ENCODE measurements at regions not wholly inside any gene's neighbourhood (a gene's known extent, or its start where the extent isn't known, plus 50 kb on each side); places are given as distances from the start of the nearest gene placed in this dataset.

- H3K27ac ChIP-seq, result no peak overlapping the region
- ChIA-PET POLR2A (ENCODE audit: low non-redundant PET) (no interaction called here), CTCF (no interaction called here)
- DNase-seq (ENCODE audit: low spot score), result no peak
- no peak for TF ChIP-seq CTCF (conservative IDR thresholded peaks at IDR 0.05; ENCODE audit: low read depth)
Measured at GRCh38 chr6:144678844-144679243, 393.7 kb downstream of the UTRN start.

GRCh38 chr6:144681334-144681733 lies 396.2 kb downstream of the UTRN start:
- CTCF ChIA-PET, result no interaction called here
- TF ChIP-seq CTCF (conservative IDR thresholded peaks at IDR 0.05; ENCODE audit: low read depth), result no peak
- POLR2A ChIA-PET (ENCODE audit: low non-redundant PET), result no interaction called here
- no peak for DNase-seq (ENCODE audit: low spot score)
- H3K27ac ChIP-seq, result no peak overlapping the region

- POLR2A ChIA-PET (ENCODE audit: low non-redundant PET), result no interaction called here
- CTCF ChIA-PET, result interaction anchor here (0.6 kb wide), 1 partner anchor 74 kb away, joined by 3 read pairs; no protein-coding TSS in a partner anchor
Measured at GRCh38 chr6:144683216-144684070, 398.3 kb downstream of the UTRN start.

GRCh38 chr6:144688713-144689112 lies 403.6 kb downstream of the UTRN start:
- no peak overlapping the region for H3K27ac ChIP-seq
- POLR2A ChIA-PET (ENCODE audit: low non-redundant PET), result no interaction called here

More at GRCh38 chr6:144683216-144684070, 398.3 kb downstream of the UTRN start:
- no peak for TF ChIP-seq CTCF (conservative IDR thresholded peaks at IDR 0.05; ENCODE audit: low read depth)
- DNase-seq (ENCODE audit: low spot score), result no peak
- no peak overlapping the region for H3K27ac ChIP-seq

GRCh38 chr6:144689503-144690040 lies 404.4 kb downstream of the UTRN start:
- CTCF ChIA-PET, result interaction anchor here (0.6 kb wide), 2 partner anchors 107 to 507 kb away, joined by 4 read pairs; no protein-coding TSS in a partner anchor
- TF ChIP-seq CTCF (conservative IDR thresholded peaks at IDR 0.05; ENCODE audit: low read depth), result no peak
- no peak for DNase-seq (ENCODE audit: low spot score)
- POLR2A ChIA-PET (ENCODE audit: low non-redundant PET), result no interaction called here
- H3K27ac ChIP-seq, result no peak overlapping the region

More at GRCh38 chr6:144688713-144689112, 403.6 kb downstream of the UTRN start:
- no peak for TF ChIP-seq CTCF (conservative IDR thresholded peaks at IDR 0.05; ENCODE audit: low read depth)
- CTCF ChIA-PET, result no interaction called here
- no peak for DNase-seq (ENCODE audit: low spot score)

GRCh38 chr6:144690133-144690532 lies 405.0 kb downstream of the UTRN start:
- no peak overlapping the region for H3K27ac ChIP-seq
- POLR2A ChIA-PET (ENCODE audit: low non-redundant PET), result no interaction called here
- CTCF ChIA-PET, result interaction anchor here (0.6 kb wide), 1 partner anchor 107 kb away, joined by 4 read pairs; no protein-coding TSS in a partner anchor
- no peak for TF ChIP-seq CTCF (conservative IDR thresholded peaks at IDR 0.05; ENCODE audit: low read depth)
- DNase-seq (ENCODE audit: low spot score), result no peak

Data from RWPE1 (cell line).